ENCODE measurements at regions not wholly inside any gene's neighbourhood (a gene's known extent, or its start where the extent isn't known, plus 50 kb on each side); places are given as distances from the start of the nearest gene placed in this dataset.

DNA sequence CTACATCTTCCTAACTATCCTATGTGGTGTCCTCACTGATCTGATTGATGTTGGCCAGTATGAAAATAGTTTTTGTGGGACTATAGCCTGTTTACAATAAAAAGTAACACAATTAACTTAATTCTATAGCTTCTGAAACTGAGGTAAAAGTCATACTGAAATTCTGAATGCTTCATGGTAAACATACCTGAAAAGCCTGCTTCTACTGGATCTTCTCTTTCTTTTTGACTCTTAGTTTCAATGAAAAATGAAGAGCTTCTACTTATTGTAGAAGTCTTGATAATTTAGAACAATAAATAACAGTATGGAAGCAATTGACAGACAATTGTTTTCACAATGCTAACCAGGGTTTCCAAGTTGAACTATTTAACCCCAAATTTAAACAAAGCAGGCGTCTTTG lies 383.9 kb upstream of the MMS22L start:
- FAIRE-seq (no peak), DNase-seq (ENCODE audit: low read depth, low spot score) (no peak), ATAC-seq (no peak)
- intact Hi-C loops (cut with micrococcal nuclease; ENCODE audit: unreplicated experiment) (no loop called here), in situ Hi-C loops (cut with MboI) (no loop called here)
- Histone ChIP-seq H3K36me3 (ENCODE audit: control insufficient read depth in 2 of 2, insufficient read depth in 2 of 2, low read length in 1 of 2) (no peaks in the 10 kb centered on the region), H2AFZ (ENCODE audit: control insufficient read depth, low read depth, low read length) (no peak overlapping the region), H3K9ac (ENCODE audit: control insufficient read depth, insufficient read depth, low read length) (no peak overlapping the region), H3K27me3 (replicated peaks in 1 of 2; ENCODE audit: control insufficient read depth in 2 of 2, insufficient read depth in 2 of 2, low read length in 1 of 2) (peaks cover 0 to 3% of the 10 kb centered on the region in 2 experiments; a peak in 1 of 4 replicates), H3K4me3 (no peak overlapping the region), H3K27ac (ENCODE audit: control insufficient read depth, insufficient read depth) (no peak overlapping the region), H3K4me2 (ENCODE audit: control insufficient read depth, insufficient read depth) (no peak overlapping the region), H4K20me1 (ENCODE audit: control insufficient read depth, insufficient read depth) (no peaks in the 10 kb centered on the region), H3K79me2 (ENCODE audit: control insufficient read depth, insufficient read depth, low read length) (no peaks in the 10 kb centered on the region), H3K4me1 (ENCODE audit: control insufficient read depth, insufficient read depth, low read length) (peaks cover 6% of the 10 kb centered on the region), H3K9me3 (replicated peaks; ENCODE audit: control insufficient read depth, insufficient read depth, low read length) (no peaks in the 10 kb centered on the region)
- BruUV-seq (replicated peaks): no TSS peak
- ChIA-PET SMC1A (ENCODE audit: uncharacterized antibody, unreplicated experiment) (interaction anchor here (1.2 kb wide), 1 partner anchor 30 kb away, joined by 3 read pairs; no protein-coding TSS in a partner anchor), CTCF (interaction anchor here (0.6 kb wide), 1 partner anchor 661 kb away, joined by 3 read pairs; no protein-coding TSS in a partner anchor), RAD21 (ENCODE audit: unreplicated experiment) (no interaction called here), POLR2A (no interaction called here)
- TF ChIP-seq RUNX3 (IDR thresholded peaks at IDR 0.05; ENCODE audit: low read length) (peak; percentile 18; the same call in 1 of the 2 replicates), JUNB (IDR thresholded peaks at IDR 0.05) (peak; percentile 92), NFIC (IDR thresholded peaks at IDR 0.05; ENCODE audit: low read depth, low read length) (peak; percentile 45; the same call in 1 of the 2 replicates), FOXM1 (IDR thresholded peaks at IDR 0.05; ENCODE audit: low read depth, low read length) (peak; percentile 47; the same call in 1 of the 2 replicates), ZSCAN29 (IDR thresholded peaks at IDR 0.05) (no peak), KLF5 (IDR thresholded peaks at IDR 0.05; ENCODE audit: partially characterized antibody) (no peak), MEF2A (IDR thresholded peaks at IDR 0.05; ENCODE audit: insufficient read depth, low read depth, low read length) (no peak), STAT1 (conservative IDR thresholded peaks at IDR 0.05) (no peak), ZNF217 (IDR thresholded peaks at IDR 0.05) (peak; percentile 90; the same call in 1 of the 2 replicates), SREBF1 (IDR thresholded peaks at IDR 0.05; ENCODE audit: low read length) (peak; percentile 68), BHLHE40 (IDR thresholded peaks at IDR 0.05; ENCODE audit: borderline replicate concordance in 1 of 2, low read depth in 2 of 2, low read length in 1 of 2) (no peak), SMAD1 (IDR thresholded peaks at IDR 0.05; ENCODE audit: low read depth, partially characterized antibody) (no peak), RBBP5 (conservative IDR thresholded peaks at IDR 0.05) (no peak), SIN3A (IDR thresholded peaks at IDR 0.05; ENCODE audit: low read depth, low read length) (no peak), CREM (IDR thresholded peaks at IDR 0.05; ENCODE audit: low read depth) (no peak)
- TF ChIP-seq, protein P1, sequence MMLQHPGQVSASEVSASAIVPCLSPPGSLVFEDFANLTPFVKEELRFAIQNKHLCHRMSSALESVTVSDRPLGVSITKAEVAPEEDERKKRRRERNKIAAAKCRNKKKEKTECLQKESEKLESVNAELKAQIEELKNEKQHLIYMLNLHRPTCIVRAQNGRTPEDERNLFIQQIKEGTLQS (IDR thresholded peaks at IDR 0.05; ENCODE audit: borderline replicate concordance, extremely low read depth, low read depth, low read length): no peak
- TF ChIP-seq, protein P2, sequence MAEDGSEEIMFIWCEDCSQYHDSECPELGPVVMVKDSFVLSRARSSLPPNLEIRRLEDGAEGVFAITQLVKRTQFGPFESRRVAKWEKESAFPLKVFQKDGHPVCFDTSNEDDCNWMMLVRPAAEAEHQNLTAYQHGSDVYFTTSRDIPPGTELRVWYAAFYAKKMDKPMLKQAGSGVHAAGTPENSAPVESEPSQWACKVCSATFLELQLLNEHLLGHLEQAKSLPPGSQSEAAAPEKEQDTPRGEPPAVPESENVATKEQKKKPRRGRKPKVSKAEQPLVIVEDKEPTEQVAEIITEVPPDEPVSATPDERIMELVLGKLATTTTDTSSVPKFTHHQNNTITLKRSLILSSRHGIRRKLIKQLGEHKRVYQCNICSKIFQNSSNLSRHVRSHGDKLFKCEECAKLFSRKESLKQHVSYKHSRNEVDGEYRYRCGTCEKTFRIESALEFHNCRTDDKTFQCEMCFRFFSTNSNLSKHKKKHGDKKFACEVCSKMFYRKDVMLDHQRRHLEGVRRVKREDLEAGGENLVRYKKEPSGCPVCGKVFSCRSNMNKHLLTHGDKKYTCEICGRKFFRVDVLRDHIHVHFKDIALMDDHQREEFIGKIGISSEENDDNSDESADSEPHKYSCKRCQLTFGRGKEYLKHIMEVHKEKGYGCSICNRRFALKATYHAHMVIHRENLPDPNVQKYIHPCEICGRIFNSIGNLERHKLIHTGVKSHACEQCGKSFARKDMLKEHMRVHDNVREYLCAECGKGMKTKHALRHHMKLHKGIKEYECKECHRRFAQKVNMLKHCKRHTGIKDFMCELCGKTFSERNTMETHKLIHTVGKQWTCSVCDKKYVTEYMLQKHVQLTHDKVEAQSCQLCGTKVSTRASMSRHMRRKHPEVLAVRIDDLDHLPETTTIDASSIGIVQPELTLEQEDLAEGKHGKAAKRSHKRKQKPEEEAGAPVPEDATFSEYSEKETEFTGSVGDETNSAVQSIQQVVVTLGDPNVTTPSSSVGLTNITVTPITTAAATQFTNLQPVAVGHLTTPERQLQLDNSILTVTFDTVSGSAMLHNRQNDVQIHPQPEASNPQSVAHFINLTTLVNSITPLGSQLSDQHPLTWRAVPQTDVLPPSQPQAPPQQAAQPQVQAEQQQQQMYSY (CRISPR knock-in tag; IDR thresholded peaks at IDR 0.05): no peak
- WGBS (ENCODE audit: insufficient coverage, insufficient replicate concordance, low lambda C conversion rate, missing lambda C conversion rate): 91% methylated on average over 1 of the region's 1 CpG

All from GM12878 (cell line).